ENCODE measurements at regions not wholly inside any gene's neighbourhood (a gene's known extent, or its start where the extent isn't known, plus 50 kb on each side); places are given as distances from the start of the nearest gene placed in this dataset.

GRCh38 chr7:24017519-24017918, 266.5 kb upstream of the NPY start:
- Histone ChIP-seq H3K27me3 (ENCODE audit: low read length) (no peaks in the 10 kb centered on the region), H3K9me2 (replicated peaks; ENCODE audit: insufficient read depth, low read length) (peaks cover 8% of the 10 kb centered on the region; the same call in 1 of the 2 replicates), H2AFZ (ENCODE audit: low read length) (no peak overlapping the region), H3K4me2 (ENCODE audit: low read depth, low read length, poor library complexity, severe bottlenecking) (no peak overlapping the region), H3K9me3 (ENCODE audit: low read length) (no peaks in the 10 kb centered on the region), H3K36me3 (ENCODE audit: insufficient read depth, low read length) (no peaks in the 10 kb centered on the region), H3K4me1 (ENCODE audit: low read length) (no peaks in the 10 kb centered on the region), H3K9ac (ENCODE audit: low read length) (no peak overlapping the region), H3K27ac (ENCODE audit: low read length) (no peak overlapping the region), H3K4me3 (ENCODE audit: low read length) (no peak overlapping the region), H4K20me1 (ENCODE audit: insufficient read depth, low read depth, low read length) (no peaks in the 10 kb centered on the region), H3K79me2 (ENCODE audit: low read length) (no peaks in the 10 kb centered on the region)
- DNase-seq = no peak

DNA sequence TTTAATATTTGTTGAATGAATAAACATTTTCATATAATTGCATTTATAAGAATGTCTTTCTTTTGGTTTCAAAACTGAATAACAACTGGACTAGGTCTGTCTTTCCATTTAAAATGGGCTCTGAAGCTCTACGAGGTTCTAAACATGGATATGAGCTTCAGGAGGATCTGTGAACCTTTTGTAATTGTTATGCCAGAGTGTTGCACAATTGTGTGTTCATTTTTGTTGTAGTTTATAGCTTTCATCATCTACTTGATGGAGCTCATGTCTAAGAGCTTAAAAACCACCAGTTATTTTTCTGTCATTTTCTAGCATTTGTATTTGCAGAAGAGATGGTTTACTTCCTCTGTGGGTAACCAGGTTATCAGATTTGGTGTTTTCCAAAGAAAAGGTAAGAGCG, 265.7 kb upstream of the NPY start:
- Histone ChIP-seq H3K9ac (ENCODE audit: low read length) (no peak overlapping the region), H3K4me2 (ENCODE audit: low read depth, low read length, poor library complexity, severe bottlenecking) (no peak overlapping the region), H3K9me2 (replicated peaks; ENCODE audit: insufficient read depth, low read length) (peaks cover 8% of the 10 kb centered on the region; the same call in 1 of the 2 replicates), H3K4me3 (ENCODE audit: low read length) (no peak overlapping the region), H4K20me1 (ENCODE audit: insufficient read depth, low read depth, low read length) (no peaks in the 10 kb centered on the region), H3K27ac (ENCODE audit: low read length) (no peak overlapping the region), H3K4me1 (ENCODE audit: low read length) (no peaks in the 10 kb centered on the region), H3K36me3 (ENCODE audit: insufficient read depth, low read length) (no peaks in the 10 kb centered on the region), H3K27me3 (ENCODE audit: low read length) (no peaks in the 10 kb centered on the region), H3K9me3 (ENCODE audit: low read length) (no peaks in the 10 kb centered on the region), H2AFZ (ENCODE audit: low read length) (no peak overlapping the region), H3K79me2 (ENCODE audit: low read length) (no peaks in the 10 kb centered on the region)
- DNase-seq = no peak

GRCh38 chr7:24019841-24020240, 264.1 kb upstream of the NPY start:
- Histone ChIP-seq H3K27me3 (ENCODE audit: low read length) (no peaks in the 10 kb centered on the region), H3K4me1 (ENCODE audit: low read length) (no peaks in the 10 kb centered on the region), H3K9ac (ENCODE audit: low read length) (no peak overlapping the region), H3K4me2 (ENCODE audit: low read depth, low read length, poor library complexity, severe bottlenecking) (no peak overlapping the region), H3K9me3 (ENCODE audit: low read length) (no peaks in the 10 kb centered on the region), H3K4me3 (ENCODE audit: low read length) (no peak overlapping the region), H3K36me3 (ENCODE audit: insufficient read depth, low read length) (no peaks in the 10 kb centered on the region), H3K79me2 (ENCODE audit: low read length) (no peaks in the 10 kb centered on the region), H3K9me2 (replicated peaks; ENCODE audit: insufficient read depth, low read length) (peaks cover 8% of the 10 kb centered on the region; the same call in 1 of the 2 replicates), H2AFZ (ENCODE audit: low read length) (no peak overlapping the region), H4K20me1 (ENCODE audit: insufficient read depth, low read depth, low read length) (no peaks in the 10 kb centered on the region), H3K27ac (ENCODE audit: low read length) (no peak overlapping the region)
- DNase-seq = no peak

- no peak overlapping the region for H3K4me3 ChIP-seq (ENCODE audit: low read length)
- no peaks in the 10 kb centered on the region for H3K36me3 ChIP-seq (ENCODE audit: insufficient read depth, low read length)
- H3K79me2 ChIP-seq (ENCODE audit: low read length) = no peaks in the 10 kb centered on the region
- H3K4me2 ChIP-seq (ENCODE audit: low read depth, low read length, poor library complexity, severe bottlenecking) = no peak overlapping the region
- H2AFZ ChIP-seq (ENCODE audit: low read length) = no peak overlapping the region
- no peak overlapping the region for H3K9ac ChIP-seq (ENCODE audit: low read length)
- no peaks in the 10 kb centered on the region for H3K9me3 ChIP-seq (ENCODE audit: low read length)
- no peaks in the 10 kb centered on the region for H3K27me3 ChIP-seq (ENCODE audit: low read length)
- DNase-seq = no peak
- H3K4me1 ChIP-seq (ENCODE audit: low read length) = no peaks in the 10 kb centered on the region
- H4K20me1 ChIP-seq (ENCODE audit: insufficient read depth, low read depth, low read length) = no peaks in the 10 kb centered on the region
- no peak overlapping the region for H3K27ac ChIP-seq (ENCODE audit: low read length)
- H3K9me2 ChIP-seq (replicated peaks; ENCODE audit: insufficient read depth, low read length) = 0 out of 2 replicates have a peak, but pooled peaks cover 3% of the 10 kb centered on the region
Measured at GRCh38 chr7:24024276-24025068, 259.5 kb upstream of the NPY start.

DNA sequence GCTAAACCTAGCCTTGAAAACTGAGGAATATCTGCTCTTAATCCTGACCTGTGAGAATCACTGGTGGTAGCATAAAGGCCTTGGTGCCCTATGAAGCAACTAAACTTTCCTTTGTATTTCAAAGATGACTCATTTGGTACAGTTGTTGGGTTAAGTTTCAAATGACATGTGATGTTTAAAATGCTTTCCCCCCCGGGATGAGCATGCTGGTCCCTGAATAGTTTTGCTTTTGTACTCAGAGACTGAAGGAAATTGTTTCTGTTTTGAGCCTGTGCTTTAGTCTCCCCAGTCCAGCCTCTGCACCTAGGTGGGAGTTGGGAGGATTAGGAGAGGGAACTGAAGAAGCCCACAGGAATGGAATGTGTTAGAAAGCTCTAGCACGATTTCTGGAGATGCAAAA, 258.9 kb upstream of the NPY start:
- Histone ChIP-seq H3K79me2 (ENCODE audit: low read length) (no peaks in the 10 kb centered on the region), H3K9ac (ENCODE audit: low read length) (no peak overlapping the region), H3K4me3 (ENCODE audit: low read length) (no peak overlapping the region), H3K9me3 (ENCODE audit: low read length) (no peaks in the 10 kb centered on the region), H3K27me3 (ENCODE audit: low read length) (no peaks in the 10 kb centered on the region), H4K20me1 (ENCODE audit: insufficient read depth, low read depth, low read length) (no peaks in the 10 kb centered on the region), H3K36me3 (ENCODE audit: insufficient read depth, low read length) (no peaks in the 10 kb centered on the region), H3K27ac (ENCODE audit: low read length) (no peak overlapping the region), H3K9me2 (replicated peaks; ENCODE audit: insufficient read depth, low read length) (0 out of 2 replicates have a peak, but pooled peaks cover 3% of the 10 kb centered on the region), H2AFZ (ENCODE audit: low read length) (no peak overlapping the region), H3K4me1 (ENCODE audit: low read length) (no peaks in the 10 kb centered on the region), H3K4me2 (ENCODE audit: low read depth, low read length, poor library complexity, severe bottlenecking) (no peak overlapping the region)
- DNase-seq = no peak

DNA sequence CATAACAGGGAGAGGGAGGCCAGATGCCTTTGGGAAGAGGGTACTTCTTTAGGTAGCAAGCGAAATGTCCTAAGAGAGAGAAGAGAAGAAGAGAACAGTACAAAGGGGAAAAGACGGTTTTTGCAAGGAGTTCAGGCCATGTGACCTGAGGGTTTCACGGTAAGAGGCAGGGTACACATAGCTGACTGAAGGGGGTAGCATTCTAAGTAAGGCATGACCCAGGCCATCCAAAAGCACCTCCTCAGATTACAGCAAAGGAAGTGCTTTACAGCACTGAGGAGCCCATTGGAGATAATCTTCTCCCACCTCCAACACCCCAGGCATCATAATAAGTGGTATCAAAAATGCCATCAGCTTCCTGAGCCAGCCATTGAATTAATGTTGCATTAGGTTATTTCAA, 258.2 kb upstream of the NPY start:
- DNase-seq = no peak
- Histone ChIP-seq H3K27ac (ENCODE audit: low read length) (no peak overlapping the region), H4K20me1 (ENCODE audit: insufficient read depth, low read depth, low read length) (no peaks in the 10 kb centered on the region), H3K9me2 (replicated peaks; ENCODE audit: insufficient read depth, low read length) (0 out of 2 replicates have a peak, but pooled peaks cover 3% of the 10 kb centered on the region), H3K36me3 (ENCODE audit: insufficient read depth, low read length) (no peaks in the 10 kb centered on the region), H3K4me1 (ENCODE audit: low read length) (no peaks in the 10 kb centered on the region), H3K4me3 (ENCODE audit: low read length) (no peak overlapping the region), H3K9ac (ENCODE audit: low read length) (no peak overlapping the region), H2AFZ (ENCODE audit: low read length) (no peak overlapping the region), H3K79me2 (ENCODE audit: low read length) (no peaks in the 10 kb centered on the region), H3K4me2 (ENCODE audit: low read depth, low read length, poor library complexity, severe bottlenecking) (no peak overlapping the region), H3K9me3 (ENCODE audit: low read length) (no peaks in the 10 kb centered on the region), H3K27me3 (ENCODE audit: low read length) (no peaks in the 10 kb centered on the region)

GRCh38 chr7:24026351-24026750, 257.6 kb upstream of the NPY start:
- Histone ChIP-seq H3K4me2 (ENCODE audit: low read depth, low read length, poor library complexity, severe bottlenecking) (no peak overlapping the region), H2AFZ (ENCODE audit: low read length) (no peak overlapping the region), H3K27ac (ENCODE audit: low read length) (no peak overlapping the region), H3K9me3 (ENCODE audit: low read length) (no peaks in the 10 kb centered on the region), H3K4me1 (ENCODE audit: low read length) (no peaks in the 10 kb centered on the region), H3K9me2 (replicated peaks; ENCODE audit: insufficient read depth, low read length) (0 out of 2 replicates have a peak, but pooled peaks cover 3% of the 10 kb centered on the region), H3K4me3 (ENCODE audit: low read length) (no peak overlapping the region), H3K79me2 (ENCODE audit: low read length) (no peaks in the 10 kb centered on the region), H4K20me1 (ENCODE audit: insufficient read depth, low read depth, low read length) (no peaks in the 10 kb centered on the region), H3K27me3 (ENCODE audit: low read length) (no peaks in the 10 kb centered on the region), H3K36me3 (ENCODE audit: insufficient read depth, low read length) (no peaks in the 10 kb centered on the region), H3K9ac (ENCODE audit: low read length) (no peak overlapping the region)
- no peak for DNase-seq

- no peaks in the 10 kb centered on the region for H3K9me3 ChIP-seq (ENCODE audit: low read length)
- no peak overlapping the region for H3K4me2 ChIP-seq (ENCODE audit: low read depth, low read length, poor library complexity, severe bottlenecking)
- H3K4me1 ChIP-seq (ENCODE audit: low read length) = no peaks in the 10 kb centered on the region
- no peaks in the 10 kb centered on the region for H3K27me3 ChIP-seq (ENCODE audit: low read length)
- no peak overlapping the region for H3K27ac ChIP-seq (ENCODE audit: low read length)
- H3K36me3 ChIP-seq (ENCODE audit: insufficient read depth, low read length) = no peaks in the 10 kb centered on the region
- H4K20me1 ChIP-seq (ENCODE audit: insufficient read depth, low read depth, low read length) = no peaks in the 10 kb centered on the region
- no peak for DNase-seq
- no peak overlapping the region for H3K9ac ChIP-seq (ENCODE audit: low read length)
- no peak overlapping the region for H2AFZ ChIP-seq (ENCODE audit: low read length)
- H3K4me3 ChIP-seq (ENCODE audit: low read length) = no peak overlapping the region
- no peaks in the 10 kb centered on the region for H3K79me2 ChIP-seq (ENCODE audit: low read length)
- H3K9me2 ChIP-seq (replicated peaks; ENCODE audit: insufficient read depth, low read length) = no peaks in the 10 kb centered on the region
Measured at GRCh38 chr7:24029068-24029467, 254.9 kb upstream of the NPY start.

All from Karpas-422 (cell line).